IMR-90 (cell line): ENCODE measurements at regions not wholly inside any gene's neighbourhood (a gene's known extent, or its start where the extent isn't known, plus 50 kb on each side); places are given as distances from the start of the nearest gene placed in this dataset.

Experiments
- ATAC-seq: fragments of 200-7000 bp; cut with Tn5 transposase; 2 replicates; pipeline ENCODE4 v1.9.1; 2020; ENCODE audit warnings: low read depth, mild to moderate bottlenecking, moderate library complexity
- BruUV-seq: library from RNA; stranded (reverse); fragments of 400-500 nt; replicated peaks from 2 replicates; lab custom pipeline; 2021; lab: Mats Ljungman, UMichigan
- CTCF ChIA-PET: fragments of 300-600 bp; formaldehyde crosslinking; extraction: SDS; loops from one replicate; lab custom pipeline; 2021; ENCODE audit warnings: antibody characterized with exemption; lab: Yijun Ruan, JAX
- POLR2A ChIA-PET: fragments of 300-600 bp; sonication (Branson Sonifier 250); formaldehyde crosslinking; loops from one replicate; lab custom pipeline; 2022; ENCODE audit warnings: antibody characterized with exemption; ENCODE audit not compliant: unreplicated experiment; lab: Charles Lee
- DNase-seq: peaks from one replicate; pipeline ENCODE4 v3.0.0; 2013
- H2AFZ ChIP-seq: replicated peaks from 2 replicates; pipeline ENCODE3; 2013; ENCODE audit warnings: low read length, mild to moderate bottlenecking; ENCODE audit not compliant: poor library complexity
- H2AK5ac ChIP-seq: 2 replicates; pipeline ENCODE4 v1.6.1; 2013; ENCODE audit warnings: low read depth, low read length, inconsistent platforms
- H2AK9ac ChIP-seq: replicated peaks from 2 replicates; pipeline ENCODE3; 2013; ENCODE audit warnings: mild to moderate bottlenecking, low read depth, low read length, moderate library complexity; ENCODE audit not compliant: poor library complexity
- H2BK120ac ChIP-seq: 2 replicates; pipeline ENCODE4 v1.6.1; 2013; ENCODE audit warnings: low read depth, low read length, inconsistent platforms
- H2BK15ac ChIP-seq: 3 replicates; pipeline ENCODE4 v1.6.1; 2013; ENCODE audit warnings: low read depth, low read length, inconsistent platforms
- H2BK20ac ChIP-seq: 2 replicates; pipeline ENCODE4 v1.6.1; 2013; ENCODE audit warnings: low read depth, mild to moderate bottlenecking, inconsistent platforms, low read length, moderate library complexity
- H2BK5ac ChIP-seq: 2 replicates; pipeline ENCODE4 v1.6.1; 2013; ENCODE audit warnings: mild to moderate bottlenecking, low read depth, low read length, inconsistent platforms; ENCODE audit not compliant: poor library complexity, severe bottlenecking
- H3K14ac ChIP-seq: replicated peaks from 2 replicates; pipeline ENCODE4 v1.6.1; 2013; ENCODE audit warnings: low read depth, low read length, inconsistent platforms
- H3K18ac ChIP-seq: 2 replicates; pipeline ENCODE4 v1.6.1; 2013; ENCODE audit warnings: low read depth, low read length, control low read depth
- H3K23ac ChIP-seq: 2 replicates; pipeline ENCODE4 v1.6.1; 2013; ENCODE audit warnings: low read depth, low read length, inconsistent platforms
- H3K27ac ChIP-seq: 2 replicates; pipeline ENCODE4 v1.5.1; 2013; ENCODE audit warnings: mild to moderate bottlenecking, control low read depth, low read length; ENCODE audit not compliant: insufficient read depth
- H3K27me3 ChIP-seq: 2 replicates; pipeline ENCODE4 v1.6.1; 2013; ENCODE audit warnings: low read length; ENCODE audit not compliant: control insufficient read depth, insufficient read depth
- H3K36me3 ChIP-seq: 2 replicates; pipeline ENCODE4 v1.6.1; 2013; ENCODE audit warnings: low read length, mixed read lengths; ENCODE audit not compliant: control insufficient read depth, insufficient read depth
- H3K4ac ChIP-seq: 2 replicates; pipeline ENCODE4 v1.6.1; 2013; ENCODE audit warnings: low read depth, low read length, inconsistent platforms
- H3K4me1 ChIP-seq: 2 replicates; pipeline ENCODE4 v1.6.1; 2013; ENCODE audit warnings: low read length, mixed read lengths; ENCODE audit not compliant: control insufficient read depth, insufficient read depth
- H3K4me2 ChIP-seq: 2 replicates; pipeline ENCODE4 v1.6.1; 2013; ENCODE audit warnings: low read depth, mild to moderate bottlenecking, control low read depth, low read length, moderate library complexity
- H3K4me3 ChIP-seq: 2 replicates; pipeline ENCODE4 v1.5.1; 2013; ENCODE audit warnings: low read depth, mild to moderate bottlenecking, control low read depth, low read length, moderate library complexity; ENCODE audit not compliant: insufficient read depth
- H3K56ac ChIP-seq: 2 replicates; pipeline ENCODE4 v1.6.1; 2013; ENCODE audit warnings: low read length, inconsistent platforms; ENCODE audit not compliant: insufficient read depth; ENCODE audit errors: extremely low read depth
- H3K79me1 ChIP-seq, 2 experiments: 2 replicates each; pipeline ENCODE4 v1.6.1; 2013; ENCODE audit warnings: low read length in 2 of 2, inconsistent platforms in 1 of 2, low read depth in 1 of 2
- H3K9ac ChIP-seq: 2 replicates; pipeline ENCODE4 v1.6.1; 2013; ENCODE audit warnings: low read depth, low read length, control low read depth
- H3K9me1 ChIP-seq: 2 replicates; pipeline ENCODE4 v1.6.1; 2013; ENCODE audit warnings: low read length, inconsistent platforms; ENCODE audit not compliant: insufficient read depth
- H3K9me3 ChIP-seq: 2 replicates; pipeline ENCODE4 v1.6.1; 2013; ENCODE audit warnings: low read length; ENCODE audit not compliant: control insufficient read depth, insufficient read depth
- H4K20me1 ChIP-seq: 2 replicates; pipeline ENCODE4 v1.6.1; 2013; ENCODE audit warnings: low read length, inconsistent platforms; ENCODE audit not compliant: insufficient read depth
- H4K5ac ChIP-seq: 2 replicates; pipeline ENCODE4 v1.6.1; 2013; ENCODE audit warnings: mild to moderate bottlenecking, low read depth, low read length, control low read depth
- H4K8ac ChIP-seq, 2 experiments: 2 replicates each; pipeline ENCODE4 v1.6.1; 2013; ENCODE audit warnings: low read depth in 2 of 2, low read length in 2 of 2, control low read depth in 1 of 2, inconsistent platforms in 1 of 2
- H4K91ac ChIP-seq: 2 replicates; pipeline ENCODE4 v1.6.1; 2013; ENCODE audit warnings: low read depth, low read length, inconsistent platforms; ENCODE audit not compliant: insufficient read depth
- BHLHE40 ChIP-seq: fragments of 150-350 bp; IDR thresholded peaks from 2 replicates; pipeline ENCODE4 v1.6.1; 2016; ENCODE audit warnings: mild to moderate bottlenecking, low read depth, low read length
- CEBPB ChIP-seq: IDR thresholded peaks from 2 replicates; pipeline ENCODE4 v1.6.1; 2012; ENCODE audit warnings: low read depth, low read length, improper control_type of control experiment
- CHD1 ChIP-seq: IDR thresholded peaks from 2 replicates; pipeline ENCODE4 v1.6.1; 2012; ENCODE audit warnings: low read depth, low read length, improper control_type of control experiment
- FOS ChIP-seq: fragments of 150-350 bp; IDR thresholded peaks from 2 replicates; pipeline ENCODE4 v1.6.1; 2016; ENCODE audit warnings: low read depth, low read length
- MAZ ChIP-seq: IDR thresholded peaks from 2 replicates; pipeline ENCODE4 v1.6.1; 2012; ENCODE audit warnings: low read depth, mild to moderate bottlenecking, low read length, improper control_type of control experiment, moderate library complexity, borderline replicate concordance
- MXI1 ChIP-seq: IDR thresholded peaks from 2 replicates; pipeline ENCODE4 v1.6.1; 2012; ENCODE audit warnings: low read depth, mild to moderate bottlenecking, low read length, moderate library complexity, borderline replicate concordance
- RAD21 ChIP-seq: IDR thresholded peaks from 2 replicates; pipeline ENCODE4 v1.6.1; 2012; ENCODE audit warnings: low read length, improper control_type of control experiment
- RFX5 ChIP-seq: IDR thresholded peaks from 2 replicates; pipeline ENCODE4 v1.8.0; 2012; ENCODE audit warnings: low read depth, mild to moderate bottlenecking, low read length, moderate library complexity
- SMC3 ChIP-seq: fragments of 150-350 bp; IDR thresholded peaks from 2 replicates; pipeline ENCODE4 v1.6.1; 2016; ENCODE audit warnings: low read depth, mild to moderate bottlenecking, antibody characterized with exemption, low read length, moderate library complexity
- WGBS, 2 experiments: methylation state at CpG; one replicate each; pipeline versions ENCODE4 v1.1.5 to v1.1.7; 2013; ENCODE audit warnings: missing lambda C conversion rate in 2 of 2; ENCODE audit not compliant: insufficient read length in 1 of 2; ENCODE audit errors: extremely low coverage in 2 of 2; 5-methylcytosine and 5-hydroxymethylcytosine counted together
- dilution Hi-C: fragments of 300-500 bp; cut with HindIII; formaldehyde crosslinking; loops from one replicate; pipeline ENCODE4 v1.14.3; 2018; ENCODE audit warnings: low sequenced_read_pairs; ENCODE audit not compliant: unreplicated experiment
- in situ Hi-C: fragments of 300-500 bp; cut with MboI; formaldehyde crosslinking; loops from 3 replicates; pipeline ENCODE4 v1.14.3; 2019; ENCODE audit warnings: low sequenced_read_pairs, inconsistent platforms, mixed read lengths
- intact Hi-C: fragments of 100-400 bp; cut with micrococcal nuclease; formaldehyde crosslinking; loops from 2 replicates; pipeline ENCODE4 v1.10.0; 2022
- TF ChIP-seq, protein P1 (sequence below): conservative IDR thresholded peaks from 2 replicates; pipeline ENCODE4 v1.5.1; 2012; ENCODE audit warnings: mild to moderate bottlenecking, low read depth, low read length, improper control_type of control experiment
- TF ChIP-seq, protein P2 (sequence below): fragments of 150-350 bp; IDR thresholded peaks from 2 replicates; pipeline ENCODE4 v1.6.1; 2016; ENCODE audit warnings: low read depth, mild to moderate bottlenecking, low read length, moderate library complexity, borderline replicate concordance
- TF ChIP-seq, protein P3 (sequence below): fragments of 150-350 bp; IDR thresholded peaks from 2 replicates; pipeline ENCODE4 v1.6.1; 2017; ENCODE audit warnings: mild to moderate bottlenecking, antibody characterized with exemption, low read length, low read depth

DNA sequence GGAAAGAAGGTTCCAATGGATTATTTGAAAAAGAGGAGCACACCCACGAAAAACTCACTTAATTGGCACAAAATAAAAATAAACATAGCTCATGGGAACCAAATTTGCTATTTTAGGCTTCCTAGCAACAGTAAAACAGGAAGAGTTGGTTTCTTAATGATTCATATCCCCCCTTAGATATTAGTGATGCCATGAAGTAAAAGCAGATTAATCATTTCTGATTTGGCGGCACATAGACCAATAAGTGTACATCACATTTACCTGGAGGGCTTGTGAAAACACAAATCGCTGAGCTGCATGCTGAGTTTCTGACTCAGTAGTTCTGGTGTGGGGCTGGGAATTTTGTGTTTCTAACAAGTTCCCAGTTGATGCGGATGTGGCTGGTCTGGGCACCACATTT is 260.4 kb downstream of the SLC4A3 start:
- ATAC-seq (no peak), DNase-seq (no peak)
- Histone ChIP-seq H3K4ac (no peak overlapping the region), H4K91ac (no peak overlapping the region), H3K36me3 (no peaks in the 10 kb centered on the region), H4K5ac (no peak overlapping the region), H3K23ac (no peak overlapping the region), H3K9me1 (no peaks in the 10 kb centered on the region), H2BK5ac (no peak overlapping the region), H3K27ac (no peak overlapping the region), H2BK120ac (no peak overlapping the region), H3K14ac (no peak overlapping the region), H2AK5ac (no peak overlapping the region), H3K9me3 (no peaks in the 10 kb centered on the region), H2BK15ac (no peak overlapping the region), H2BK20ac (no peak overlapping the region), H3K4me1 (no peaks in the 10 kb centered on the region), H3K27me3 (no peaks in the 10 kb centered on the region), H2AK9ac (no peak overlapping the region), H2AFZ (no peak overlapping the region), H3K79me1 (no peaks in the 10 kb centered on the region), H4K8ac (no peak overlapping the region), H3K4me3 (no peak overlapping the region), H3K56ac (no peak overlapping the region), H3K18ac (no peak overlapping the region), H3K9ac (no peak overlapping the region), H3K4me2 (no peak overlapping the region), H4K20me1 (no peaks in the 10 kb centered on the region)
- BruUV-seq, result no TSS peak
- in situ Hi-C loops (no loop called here), intact Hi-C loops (loop anchor here (1.0 kb wide), 1 partner anchor 8 kb away; no protein-coding TSS in a partner anchor), dilution Hi-C loops (no loop called here)
- CTCF ChIA-PET, result no interaction called here
- WGBS, 2 experiments, result 100% methylated on average over 1 of the region's 4 CpGs; no CpG with 5 or more reads in 1 of the 2 experiments
- POLR2A ChIA-PET, result no interaction called here
- TF ChIP-seq CHD1 (no peak), RFX5 (no peak), SMC3 (no peak), MAZ (no peak), BHLHE40 (no peak), FOS (no peak), CEBPB (no peak), MXI1 (no peak), RAD21 (no peak)
- TF ChIP-seq, protein P1, sequence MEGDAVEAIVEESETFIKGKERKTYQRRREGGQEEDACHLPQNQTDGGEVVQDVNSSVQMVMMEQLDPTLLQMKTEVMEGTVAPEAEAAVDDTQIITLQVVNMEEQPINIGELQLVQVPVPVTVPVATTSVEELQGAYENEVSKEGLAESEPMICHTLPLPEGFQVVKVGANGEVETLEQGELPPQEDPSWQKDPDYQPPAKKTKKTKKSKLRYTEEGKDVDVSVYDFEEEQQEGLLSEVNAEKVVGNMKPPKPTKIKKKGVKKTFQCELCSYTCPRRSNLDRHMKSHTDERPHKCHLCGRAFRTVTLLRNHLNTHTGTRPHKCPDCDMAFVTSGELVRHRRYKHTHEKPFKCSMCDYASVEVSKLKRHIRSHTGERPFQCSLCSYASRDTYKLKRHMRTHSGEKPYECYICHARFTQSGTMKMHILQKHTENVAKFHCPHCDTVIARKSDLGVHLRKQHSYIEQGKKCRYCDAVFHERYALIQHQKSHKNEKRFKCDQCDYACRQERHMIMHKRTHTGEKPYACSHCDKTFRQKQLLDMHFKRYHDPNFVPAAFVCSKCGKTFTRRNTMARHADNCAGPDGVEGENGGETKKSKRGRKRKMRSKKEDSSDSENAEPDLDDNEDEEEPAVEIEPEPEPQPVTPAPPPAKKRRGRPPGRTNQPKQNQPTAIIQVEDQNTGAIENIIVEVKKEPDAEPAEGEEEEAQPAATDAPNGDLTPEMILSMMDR, result no peak
- TF ChIP-seq, protein P2, sequence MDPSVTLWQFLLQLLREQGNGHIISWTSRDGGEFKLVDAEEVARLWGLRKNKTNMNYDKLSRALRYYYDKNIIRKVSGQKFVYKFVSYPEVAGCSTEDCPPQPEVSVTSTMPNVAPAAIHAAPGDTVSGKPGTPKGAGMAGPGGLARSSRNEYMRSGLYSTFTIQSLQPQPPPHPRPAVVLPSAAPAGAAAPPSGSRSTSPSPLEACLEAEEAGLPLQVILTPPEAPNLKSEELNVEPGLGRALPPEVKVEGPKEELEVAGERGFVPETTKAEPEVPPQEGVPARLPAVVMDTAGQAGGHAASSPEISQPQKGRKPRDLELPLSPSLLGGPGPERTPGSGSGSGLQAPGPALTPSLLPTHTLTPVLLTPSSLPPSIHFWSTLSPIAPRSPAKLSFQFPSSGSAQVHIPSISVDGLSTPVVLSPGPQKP, result no peak
- TF ChIP-seq, protein P3, sequence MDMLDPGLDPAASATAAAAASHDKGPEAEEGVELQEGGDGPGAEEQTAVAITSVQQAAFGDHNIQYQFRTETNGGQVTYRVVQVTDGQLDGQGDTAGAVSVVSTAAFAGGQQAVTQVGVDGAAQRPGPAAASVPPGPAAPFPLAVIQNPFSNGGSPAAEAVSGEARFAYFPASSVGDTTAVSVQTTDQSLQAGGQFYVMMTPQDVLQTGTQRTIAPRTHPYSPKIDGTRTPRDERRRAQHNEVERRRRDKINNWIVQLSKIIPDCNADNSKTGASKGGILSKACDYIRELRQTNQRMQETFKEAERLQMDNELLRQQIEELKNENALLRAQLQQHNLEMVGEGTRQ, result no peak
